Natural killer cell (primary cell): ENCODE measurements at regions not wholly inside any gene's neighbourhood (a gene's known extent, or its start where the extent isn't known, plus 50 kb on each side); places are given as distances from the start of the nearest gene placed in this dataset.

Experiments used
- ATAC-seq, 3 donors: fragments of 150-1000 bp in 2 of 3; fragments of 200-7000 bp in 1 of 3; cut with Tn5 transposase; 1 replicate in 1 of 3; 2 replicates in 2 of 3; pipeline ENCODE4 v1.10.0; 2021; ENCODE audit warnings: mild to moderate bottlenecking in 2 of 3, moderate library complexity in 2 of 3
- DNase-seq, 2 donors: peaks; one replicate each; pipeline versions ENCODE4 v3.0.0 to v3.0.0-alpha.2; 2013 to 2021; ENCODE audit warnings: mixed read lengths in 1 of 2
- H3K27ac ChIP-seq: one replicate; pipeline ENCODE4 v1.5.1; 2013; ENCODE audit warnings: mild to moderate bottlenecking, low read length
- H3K27me3 ChIP-seq: one replicate; pipeline ENCODE4 v1.6.1; 2013; ENCODE audit warnings: low read length; ENCODE audit not compliant: control insufficient read depth, insufficient read depth
- H3K36me3 ChIP-seq: one replicate; pipeline ENCODE4 v1.6.1; 2013; ENCODE audit warnings: low read length; ENCODE audit not compliant: control insufficient read depth, insufficient read depth
- H3K4me1 ChIP-seq: one replicate; pipeline ENCODE4 v1.6.1; 2013; ENCODE audit warnings: low read length; ENCODE audit not compliant: control insufficient read depth, insufficient read depth
- H3K4me3 ChIP-seq: one replicate; pipeline ENCODE4 v1.5.1; 2013; ENCODE audit warnings: low read length
- H3K9me3 ChIP-seq: one replicate; pipeline ENCODE4 v1.6.1; 2013; ENCODE audit warnings: low read length; ENCODE audit not compliant: control insufficient read depth, insufficient read depth
- H3K27ac Mint-ChIP-seq, 2 donors: one replicate each; pipeline ENCODE4 v1.8.0; 2022; ENCODE audit warnings: mild to moderate bottlenecking in 2 of 2, mixed read lengths in 2 of 2, moderate library complexity in 1 of 2
- H3K27me3 Mint-ChIP-seq, 2 donors: one replicate each; pipeline ENCODE4 v1.8.0; 2022; ENCODE audit warnings: low read depth in 2 of 2, mixed read lengths in 2 of 2
- H3K36me3 Mint-ChIP-seq: one replicate; pipeline ENCODE4 v1.8.0; 2022; ENCODE audit warnings: mixed read lengths
- H3K4me1 Mint-ChIP-seq, 2 donors: one replicate each; pipeline ENCODE4 v1.8.0; 2022; ENCODE audit warnings: mixed read lengths in 2 of 2
- H3K4me3 Mint-ChIP-seq: one replicate; pipeline ENCODE4 v1.8.0; 2022; ENCODE audit warnings: mild to moderate bottlenecking, moderate library complexity, mixed read lengths
- H3K9me3 Mint-ChIP-seq, 2 donors: one replicate each; pipeline ENCODE4 v1.8.0; 2022; ENCODE audit warnings: mixed read lengths in 2 of 2
- WGBS: methylation state at CpG from one replicate; pipeline ENCODE4 v1.1.7; 2013; ENCODE audit warnings: missing lambda C conversion rate; ENCODE audit not compliant: insufficient coverage; 5-methylcytosine and 5-hydroxymethylcytosine counted together
- intact Hi-C: fragments of 100-400 bp; cut with micrococcal nuclease; formaldehyde crosslinking; loops from one replicate; pipeline ENCODE4 v1.14.2; 2022
- TF ChIP-seq, protein P1 (sequence below): fragments of 200-600 bp; IDR thresholded peaks from one replicate; pipeline ENCODE4 v1.8.0; 2022; ENCODE audit warnings: antibody characterized with exemption

DNA sequence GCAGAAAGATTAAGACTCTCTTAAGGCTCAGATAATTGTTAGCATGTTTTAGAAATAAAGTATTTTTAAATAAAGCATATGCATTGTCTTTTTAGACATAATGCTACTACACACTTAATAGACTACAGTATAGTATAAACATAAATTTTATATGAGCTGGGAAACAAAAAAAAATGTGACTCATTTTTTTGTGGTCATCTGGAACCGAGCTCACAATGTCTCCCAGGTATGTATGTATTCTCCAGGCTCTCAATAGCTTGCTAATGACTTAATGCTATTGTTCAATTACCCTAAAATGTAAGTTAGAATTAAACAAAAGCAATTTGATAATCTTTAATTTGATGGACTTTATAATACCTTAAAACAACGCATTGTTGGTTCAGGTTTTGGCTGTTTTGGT is 167.2 kb downstream of the NUP35 start:
- Mint-ChIP-seq H3K9me3 (peaks cover 4 to 16% of the 10 kb centered on the region in 2 donors), H3K27ac (no peak overlapping the region), H3K4me1 (no peaks in the 10 kb centered on the region), H3K27me3 (no peaks in the 10 kb centered on the region), H3K4me3 (no peak overlapping the region), H3K36me3 (no peaks in the 10 kb centered on the region)
- peaks cover 7% of the 10 kb centered on the region for H3K9me3 ChIP-seq
- no peak overlapping the region for H3K27ac ChIP-seq
- ATAC-seq (no peak), DNase-seq (no peak)
- H3K36me3 ChIP-seq = no peaks in the 10 kb centered on the region
- no CpG with 5 or more reads among the region's 2 CpGs for WGBS
- no peaks in the 10 kb centered on the region for H3K4me1 ChIP-seq
- TF ChIP-seq, protein P1, sequence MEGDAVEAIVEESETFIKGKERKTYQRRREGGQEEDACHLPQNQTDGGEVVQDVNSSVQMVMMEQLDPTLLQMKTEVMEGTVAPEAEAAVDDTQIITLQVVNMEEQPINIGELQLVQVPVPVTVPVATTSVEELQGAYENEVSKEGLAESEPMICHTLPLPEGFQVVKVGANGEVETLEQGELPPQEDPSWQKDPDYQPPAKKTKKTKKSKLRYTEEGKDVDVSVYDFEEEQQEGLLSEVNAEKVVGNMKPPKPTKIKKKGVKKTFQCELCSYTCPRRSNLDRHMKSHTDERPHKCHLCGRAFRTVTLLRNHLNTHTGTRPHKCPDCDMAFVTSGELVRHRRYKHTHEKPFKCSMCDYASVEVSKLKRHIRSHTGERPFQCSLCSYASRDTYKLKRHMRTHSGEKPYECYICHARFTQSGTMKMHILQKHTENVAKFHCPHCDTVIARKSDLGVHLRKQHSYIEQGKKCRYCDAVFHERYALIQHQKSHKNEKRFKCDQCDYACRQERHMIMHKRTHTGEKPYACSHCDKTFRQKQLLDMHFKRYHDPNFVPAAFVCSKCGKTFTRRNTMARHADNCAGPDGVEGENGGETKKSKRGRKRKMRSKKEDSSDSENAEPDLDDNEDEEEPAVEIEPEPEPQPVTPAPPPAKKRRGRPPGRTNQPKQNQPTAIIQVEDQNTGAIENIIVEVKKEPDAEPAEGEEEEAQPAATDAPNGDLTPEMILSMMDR = no peak
- intact Hi-C loops = no loop called here
- no peak overlapping the region for H3K4me3 ChIP-seq
- H3K27me3 ChIP-seq = no peaks in the 10 kb centered on the region

DNA sequence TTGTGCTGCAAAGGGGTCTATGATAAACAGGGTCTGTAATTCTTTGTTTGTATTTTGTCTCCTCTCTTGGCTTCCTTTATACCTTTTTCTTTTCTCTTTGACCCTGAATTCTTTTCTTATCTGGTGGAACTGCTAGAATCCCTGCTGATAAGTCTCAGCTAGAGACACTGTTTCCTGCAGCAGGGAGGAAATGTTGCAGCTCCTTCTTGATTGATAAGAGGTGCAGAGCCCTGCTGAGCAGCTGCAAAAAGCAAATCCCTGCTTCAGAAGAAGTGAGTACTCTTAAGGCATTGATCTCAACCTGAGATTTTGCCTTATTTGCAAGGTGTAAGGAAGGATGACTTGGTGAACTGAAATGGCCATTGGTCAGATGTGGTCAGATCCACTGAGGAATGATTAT is 167.8 kb downstream of the NUP35 start:
- no peak overlapping the region for H3K27ac Mint-ChIP-seq
- H3K4me1 Mint-ChIP-seq = no peaks in the 10 kb centered on the region
- DNase-seq (no peak), ATAC-seq (no peak)
- H3K9me3 Mint-ChIP-seq = peaks cover 4 to 16% of the 10 kb centered on the region in 2 donors
- intact Hi-C loops = no loop called here
- TF ChIP-seq, protein P1 = no peak
- Histone ChIP-seq H3K36me3 (no peaks in the 10 kb centered on the region), H3K9me3 (peaks cover 7% of the 10 kb centered on the region), H3K4me3 (no peak overlapping the region), H3K27ac (no peak overlapping the region), H3K4me1 (no peaks in the 10 kb centered on the region), H3K27me3 (no peaks in the 10 kb centered on the region)
- H3K36me3 Mint-ChIP-seq = no peaks in the 10 kb centered on the region
- H3K4me3 Mint-ChIP-seq = no peak overlapping the region
- no peaks in the 10 kb centered on the region for H3K27me3 Mint-ChIP-seq

DNA sequence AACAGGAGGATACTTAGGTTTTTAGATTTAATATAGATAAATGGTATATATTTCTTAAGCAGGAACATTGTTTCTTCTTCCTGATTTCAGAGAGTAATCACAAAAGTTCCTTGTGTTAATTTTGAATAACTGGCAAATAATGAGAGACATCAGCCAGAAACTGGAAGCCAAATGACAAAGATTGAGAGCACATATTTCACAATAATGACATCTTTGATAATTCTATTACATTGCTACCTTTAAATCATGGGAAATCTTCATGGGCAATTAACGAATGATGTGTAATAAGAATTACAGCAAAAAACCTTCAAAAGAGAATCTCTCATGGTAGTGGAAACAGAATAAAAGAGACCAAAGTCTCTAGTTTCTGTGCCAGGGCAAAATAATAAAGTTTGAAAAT is 215.1 kb downstream of the NUP35 start:
- ATAC-seq (no peak), DNase-seq (no peak)
- Mint-ChIP-seq H3K4me3 (no peak overlapping the region), H3K36me3 (peaks cover 20% of the 10 kb centered on the region), H3K9me3 (peaks cover 11 to 16% of the 10 kb centered on the region in 2 donors), H3K27ac (no peak overlapping the region), H3K27me3 (no peaks in the 10 kb centered on the region), H3K4me1 (no peaks in the 10 kb centered on the region)
- H3K4me3 ChIP-seq = no peak overlapping the region
- no peaks in the 10 kb centered on the region for H3K9me3 ChIP-seq
- H3K36me3 ChIP-seq = no peaks in the 10 kb centered on the region
- no peak overlapping the region for H3K27ac ChIP-seq
- TF ChIP-seq, protein P1 = no peak
- no peaks in the 10 kb centered on the region for H3K4me1 ChIP-seq
- intact Hi-C loops = no loop called here
- H3K27me3 ChIP-seq = no peaks in the 10 kb centered on the region
- WGBS = no CpG with 5 or more reads among the region's 1 CpG

DNA sequence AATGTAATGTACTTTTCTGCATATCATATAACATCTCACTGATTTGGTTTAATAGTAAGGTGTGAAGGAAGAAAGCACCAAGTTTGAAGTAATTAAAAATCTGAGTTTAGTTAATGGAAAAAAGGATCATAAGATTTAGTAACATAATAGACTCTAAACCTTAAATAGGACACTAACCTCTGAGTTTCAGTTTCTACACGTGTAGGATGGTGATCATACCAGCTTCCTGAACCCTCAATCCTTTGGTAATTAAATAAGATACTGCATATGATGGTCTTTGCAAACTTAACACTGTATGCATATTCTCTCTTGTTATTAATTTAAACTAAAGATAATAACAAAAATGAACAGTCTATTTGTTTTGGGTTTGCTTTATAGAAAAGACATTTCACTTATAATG is 216.8 kb downstream of the NUP35 start:
- no peak overlapping the region for H3K27ac ChIP-seq
- H3K9me3 ChIP-seq = no peaks in the 10 kb centered on the region
- no peaks in the 10 kb centered on the region for H3K27me3 ChIP-seq
- ATAC-seq (no peak), DNase-seq (no peak)
- Mint-ChIP-seq H3K27ac (no peak overlapping the region), H3K36me3 (peaks cover 9% of the 10 kb centered on the region), H3K9me3 (peaks cover 10 to 15% of the 10 kb centered on the region in 2 donors), H3K27me3 (no peaks in the 10 kb centered on the region), H3K4me1 (no peaks in the 10 kb centered on the region), H3K4me3 (no peak overlapping the region)
- no peak overlapping the region for H3K4me3 ChIP-seq
- no peaks in the 10 kb centered on the region for H3K36me3 ChIP-seq
- TF ChIP-seq, protein P1 = no peak
- intact Hi-C loops = no loop called here
- WGBS = no CpG with 5 or more reads among the region's 1 CpG
- H3K4me1 ChIP-seq = no peaks in the 10 kb centered on the region
